Panc1 (cell line): ENCODE measurements at regions not wholly inside any gene's neighbourhood (a gene's known extent, or its start where the extent isn't known, plus 50 kb on each side); places are given as distances from the start of the nearest gene placed in this dataset.

ENCODE experiments used
- CTCF ChIP-seq: fragments of 450-650 bp; IDR thresholded peaks from 2 replicates; pipeline ENCODE4 v1.5.1; 2017; ENCODE audit warnings: mild to moderate bottlenecking
- POLR2AphosphoS5 ChIP-seq: IDR thresholded peaks from 2 replicates; pipeline ENCODE4 v1.6.1; 2012; ENCODE audit warnings: mild to moderate bottlenecking, low read depth, low read length, moderate library complexity
- REST ChIP-seq, 2 experiments: IDR thresholded peaks; 2 replicates each; pipeline ENCODE4 v1.6.1; 2011 to 2012; ENCODE audit warnings: low read depth in 2 of 2, control low read depth in 1 of 2, low read length in 1 of 2, mild to moderate bottlenecking in 1 of 2, moderate library complexity in 1 of 2; ENCODE audit not compliant: insufficient read depth in 1 of 2
- SIN3A ChIP-seq: IDR thresholded peaks from 2 replicates; pipeline ENCODE4 v1.6.1; 2012; ENCODE audit warnings: low read depth, mild to moderate bottlenecking, low read length, moderate library complexity, borderline replicate concordance; ENCODE audit not compliant: insufficient read depth
- TCF7L2 ChIP-seq: IDR thresholded peaks from 2 replicates; pipeline ENCODE4 v1.6.1; 2011; ENCODE audit warnings: mild to moderate bottlenecking, low read depth, low read length, inconsistent platforms

GRCh38 chr6:40929176-40929575 lies 109.8 kb downstream of the UNC5CL start:
- TF ChIP-seq CTCF (no peak), POLR2AphosphoS5 (no peak), TCF7L2 (no peak), REST (IDR thresholded peaks at IDR 0.05; ENCODE audit: insufficient read depth in 1 of 2, low read depth in 2 of 2, low read length in 1 of 2) (no peak), SIN3A (no peak)
